Left lobe of liver (tissue), 2 donors: ENCODE measurements at regions not wholly inside any gene's neighbourhood (a gene's known extent, or its start where the extent isn't known, plus 50 kb on each side); places are given as distances from the start of the nearest gene placed in this dataset.

Source experiments
- ATAC-seq: fragments of 200-7000 bp; cut with Tn5 transposase; one replicate; pipeline ENCODE4 v1.9.1; 2020; ENCODE audit warnings: mild to moderate bottlenecking, moderate library complexity
- DNase-seq: peaks from one replicate; pipeline ENCODE4 v3.0.0-alpha.2; 2020; ENCODE audit warnings: low spot score
- donor health status: DM: no; HTN: no; CAD: no; lungs with moderate emphysema.
- donor health status: DM: no; HTN: yes; CAD: no.

GRCh38 chr12:53836119-53836655 is 84.4 kb upstream of the CISTR start:
- DNase-seq = no peak
- ATAC-seq = no peak

GRCh38 chr12:53838978-53839377 is 87.2 kb upstream of the CISTR start:
- ATAC-seq (no peak), DNase-seq (no peak)

DNA sequence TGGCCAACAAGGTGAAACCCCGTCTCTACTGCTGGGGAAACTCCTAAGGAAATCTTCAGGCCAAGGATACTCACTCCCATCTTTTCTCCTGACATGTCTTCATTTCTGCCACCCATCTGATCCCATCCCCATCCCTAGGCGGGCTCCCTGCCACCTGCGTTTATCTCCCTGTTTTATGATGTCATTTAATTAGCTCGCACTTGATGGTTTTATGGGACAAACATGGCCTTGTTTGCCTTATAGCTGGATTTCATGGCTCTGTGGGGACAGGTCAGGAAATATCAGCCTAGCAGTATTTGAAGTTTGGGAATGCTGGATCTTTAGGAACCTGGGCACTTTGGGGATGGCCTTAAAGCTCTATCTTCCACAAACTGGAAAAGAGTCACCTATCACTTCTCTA is 88.5 kb upstream of the CISTR start:
- DNase-seq (no peak), ATAC-seq (no peak)

GRCh38 chr12:53842686-53843085 is 90.9 kb upstream of the CISTR start:
- ATAC-seq = no peak
- DNase-seq = no peak

GRCh38 chr12:53843545-53843944 is 91.8 kb upstream of the CISTR start:
- no peak for DNase-seq
- ATAC-seq = no peak

- ATAC-seq = no peak
- DNase-seq = no peak
These were observed 93.4 kb upstream of the HOXC13 start for GRCh38 chr12:53844994-53845844.

DNA sequence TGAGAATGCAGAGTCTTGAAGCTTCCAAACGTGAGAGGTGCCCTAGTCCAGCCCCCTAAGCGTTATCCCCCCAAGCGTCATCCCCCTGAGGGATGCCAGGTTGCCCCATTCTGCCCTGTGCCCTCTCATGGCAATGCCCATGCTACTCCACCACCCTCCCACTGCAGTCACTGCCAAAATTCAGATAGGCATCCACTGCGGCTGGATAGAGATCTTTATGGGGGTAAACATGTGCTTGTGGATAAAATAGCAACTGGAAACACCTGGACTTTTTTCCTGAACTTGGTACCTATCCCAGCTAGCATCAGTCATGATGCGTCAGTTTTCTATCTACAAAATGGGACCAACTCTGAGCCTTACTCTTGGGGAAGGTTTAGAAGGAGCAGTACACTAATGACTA is 92.7 kb upstream of the HOXC13 start:
- DNase-seq (no peak), ATAC-seq (no peak)

- no peak for ATAC-seq
- DNase-seq = no peak
These were observed 89.5 kb upstream of the HOXC13 start for GRCh38 chr12:53849113-53849512.

DNA sequence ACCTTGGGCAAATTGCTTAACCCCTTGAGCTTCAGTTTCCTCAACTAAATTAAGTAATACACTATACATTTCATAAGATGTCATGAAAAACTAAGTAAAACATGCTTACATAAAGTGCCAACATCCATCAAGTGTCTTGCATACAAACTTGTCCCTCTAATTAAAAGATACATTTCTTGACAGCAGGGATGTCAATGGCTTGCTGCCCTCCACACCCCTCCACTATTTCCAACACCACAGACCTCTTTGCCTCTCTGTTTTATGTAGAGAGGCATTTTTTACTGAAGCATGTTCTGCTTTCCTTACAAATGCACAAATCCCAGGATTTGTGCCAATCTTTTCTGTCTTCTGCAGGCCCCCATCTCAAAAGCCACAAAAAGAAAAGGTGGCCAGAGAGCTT is 89.0 kb upstream of the HOXC13 start:
- ATAC-seq = no peak

DNA sequence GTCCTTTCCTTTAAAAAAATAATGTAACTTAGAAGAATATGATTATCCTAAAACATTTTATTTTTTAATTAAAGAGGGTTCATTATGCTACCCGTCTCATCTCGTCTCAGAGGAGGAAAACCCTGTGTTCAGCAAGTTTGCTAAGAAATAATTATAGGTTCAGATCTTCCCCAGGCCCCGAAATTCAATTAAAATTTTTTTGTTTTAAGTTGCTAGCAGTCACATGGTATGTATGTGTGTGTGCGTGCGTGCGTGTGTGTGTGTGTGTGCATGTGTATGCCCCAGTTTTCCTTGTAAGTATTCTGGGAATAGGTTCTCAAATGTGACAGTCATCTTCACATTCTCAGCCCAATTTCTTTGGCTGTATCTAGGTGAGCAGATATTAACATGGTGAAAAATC is 86.6 kb upstream of the HOXC13 start:
- ATAC-seq (no peak), DNase-seq (no peak)

More for the DNA sequence above, 89.0 kb upstream of the HOXC13 start:
- no peak for DNase-seq

GRCh38 chr12:53852992-53853391 is 85.6 kb upstream of the HOXC13 start:
- no peak for DNase-seq
- ATAC-seq = no peak

- ATAC-seq = no peak
These were observed 83.8 kb upstream of the HOXC13 start for GRCh38 chr12:53854701-53855316.

DNA sequence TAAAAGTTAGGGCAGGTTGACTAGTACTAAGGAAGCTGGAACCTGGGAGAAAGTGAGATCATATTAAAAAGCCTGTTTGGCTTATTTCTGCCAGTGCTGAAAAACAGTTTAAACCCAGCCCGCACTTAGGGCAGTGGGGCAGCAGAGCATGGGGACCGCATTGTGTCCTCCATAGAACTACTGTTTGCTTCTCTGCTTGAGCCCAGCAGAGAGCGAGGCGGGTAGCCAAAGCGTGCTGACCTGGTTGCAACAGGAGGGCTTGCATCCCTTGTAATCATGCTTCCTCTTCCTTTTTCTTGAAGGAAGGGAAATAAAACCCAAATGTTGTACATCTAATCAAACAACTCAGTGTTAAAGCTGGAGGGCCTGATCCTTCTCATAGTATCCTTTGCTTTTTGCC is 82.5 kb upstream of the HOXC13 start:
- no peak for DNase-seq
- no peak for ATAC-seq

More at GRCh38 chr12:53854701-53855316, 83.8 kb upstream of the HOXC13 start:
- no peak for DNase-seq

GRCh38 chr12:53857666-53858065 is 81.0 kb upstream of the HOXC13 start:
- no peak for ATAC-seq
- DNase-seq = no peak

GRCh38 chr12:53860426-53861345 is 77.9 kb upstream of the HOXC13 start:
- ATAC-seq (no peak), DNase-seq (no peak)

DNA sequence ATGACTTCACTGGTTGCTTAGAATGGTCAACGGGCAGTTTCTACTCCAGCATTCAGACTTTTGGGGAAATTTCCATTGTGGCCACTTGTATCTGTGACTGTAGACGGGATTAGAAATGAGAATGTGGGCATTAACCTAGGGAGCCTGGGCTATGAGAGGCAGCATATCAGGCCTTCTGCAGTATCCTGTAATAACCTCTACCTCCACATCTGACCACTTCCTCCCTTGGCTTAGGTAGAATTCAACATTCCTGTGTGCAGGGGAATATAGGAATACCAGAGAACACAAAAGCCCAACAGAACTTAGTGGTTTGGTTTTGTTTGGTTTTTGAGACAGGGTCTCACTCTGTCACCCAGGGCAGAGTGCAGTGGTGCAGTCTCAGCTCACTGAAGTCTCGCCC is 76.4 kb upstream of the HOXC13 start:
- ATAC-seq (no peak), DNase-seq (no peak)

DNA sequence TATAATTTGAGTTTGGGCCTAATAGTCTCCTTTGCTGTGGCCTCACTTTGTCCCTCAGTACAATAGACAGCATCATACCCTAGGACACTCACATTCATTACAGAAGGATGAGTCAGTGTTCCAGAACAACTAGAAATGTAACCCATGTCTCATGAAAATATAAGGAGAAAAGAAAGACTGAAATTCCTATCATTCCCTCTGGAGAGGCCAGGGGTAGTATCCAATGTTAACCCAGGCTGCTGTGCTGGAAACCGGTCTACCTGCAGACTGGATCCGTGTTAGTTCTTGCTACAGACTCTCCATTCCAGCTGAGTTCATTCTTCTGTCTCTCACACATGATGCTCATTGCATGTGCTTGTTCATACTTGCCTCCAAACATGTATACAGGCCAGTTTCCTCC is 75.8 kb upstream of the HOXC13 start:
- no peak for ATAC-seq
- no peak for DNase-seq

DNA sequence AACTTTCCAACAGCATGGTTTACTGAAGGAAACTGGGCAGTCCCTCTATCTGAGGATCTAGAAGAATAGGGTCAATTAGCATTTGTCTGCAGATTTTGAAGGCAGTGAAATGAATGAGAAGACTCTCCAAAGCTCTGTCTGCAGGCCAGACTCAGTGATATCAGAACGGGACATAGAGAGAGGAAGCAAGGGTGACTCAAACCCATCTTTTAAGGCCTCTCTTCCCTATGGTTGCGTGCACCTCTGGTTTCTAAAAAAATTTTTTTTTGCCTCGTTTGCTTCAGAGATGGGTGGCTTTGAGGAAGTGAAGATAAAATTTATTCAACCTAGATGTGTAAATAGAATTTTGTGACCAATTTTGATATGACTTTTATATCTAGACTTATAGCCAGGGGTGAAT is 71.9 kb upstream of the HOXC13 start:
- ATAC-seq (no peak), DNase-seq (no peak)

DNA sequence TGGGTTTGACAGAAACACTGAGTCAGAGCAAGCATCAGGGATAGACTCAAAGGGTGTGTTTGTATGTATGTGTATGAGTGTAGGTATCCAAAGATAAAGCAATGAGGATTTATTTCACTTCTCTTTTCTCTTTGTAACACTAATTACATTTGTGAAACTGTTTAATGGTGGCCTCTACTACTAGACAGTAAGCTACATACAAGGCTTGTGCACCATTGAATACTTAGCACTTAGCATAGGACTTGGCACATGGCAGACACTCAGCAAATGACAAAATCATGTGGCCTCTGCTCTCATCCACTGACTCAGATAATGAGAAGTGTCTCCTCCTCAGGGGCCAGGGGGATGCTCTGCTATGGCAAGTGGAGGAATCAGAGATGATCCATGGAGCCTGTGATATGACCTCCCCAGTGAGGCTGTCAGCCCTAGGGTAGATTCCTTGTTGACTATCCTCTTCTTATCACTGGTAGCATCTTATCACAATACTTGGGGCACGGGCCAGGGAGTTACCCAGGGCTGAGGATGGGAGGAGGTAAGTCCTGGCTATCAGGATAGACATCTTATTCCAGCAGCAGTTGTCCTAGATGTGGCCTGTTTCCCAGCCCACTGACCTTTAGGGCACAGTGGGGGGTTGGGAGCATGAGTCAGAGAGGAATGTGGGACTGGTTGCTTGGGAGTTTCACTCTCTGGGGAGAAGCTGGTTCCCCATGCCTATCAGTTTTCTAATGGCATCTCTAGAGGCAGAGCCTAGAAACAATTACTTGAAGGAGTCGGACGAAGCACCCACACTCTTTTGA is 71.2 kb upstream of the HOXC13 start:
- no peak for ATAC-seq

DNA sequence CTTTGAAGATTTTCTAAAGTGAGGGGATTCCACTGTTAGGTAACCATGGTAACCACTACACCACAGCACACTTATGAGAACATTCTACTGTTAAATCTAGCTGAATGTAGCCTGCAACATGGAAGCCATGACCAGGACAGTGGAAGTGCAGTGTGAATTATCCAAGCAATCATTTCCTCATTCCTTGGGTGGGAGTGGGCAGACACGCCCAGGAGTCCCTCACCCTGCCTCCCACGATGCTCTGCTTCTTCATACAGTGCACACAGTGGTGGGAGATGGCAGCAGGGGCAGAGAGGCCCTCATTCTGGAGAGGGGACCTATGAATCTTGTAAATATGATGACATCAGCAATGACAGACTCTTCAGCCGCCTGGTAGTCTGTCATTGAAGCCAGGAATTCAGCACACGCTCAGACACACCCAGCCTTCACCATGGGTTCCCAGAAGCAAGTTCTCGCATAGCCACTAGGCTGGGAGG is 70.1 kb upstream of the HOXC13 start:
- no peak for DNase-seq
- no peak for ATAC-seq

More for the DNA sequence above, 71.2 kb upstream of the HOXC13 start:
- DNase-seq = no peak
